Esophagus muscularis mucosa (tissue), 4 donors: ENCODE measurements at regions not wholly inside any gene's neighbourhood (a gene's known extent, or its start where the extent isn't known, plus 50 kb on each side); places are given as distances from the start of the nearest gene placed in this dataset.

Source experiments
- CTCF ChIP-seq, 3 experiments: fragments of 200-600 bp in 2 of 3; fragments of 450-650 bp in 1 of 3; sonication (generic) in 2 of 3; IDR thresholded peaks; one replicate each; pipeline ENCODE4 v1.5.1; 2017 to 2019; ENCODE audit warnings: antibody characterized with exemption in 3 of 3, mild to moderate bottlenecking in 2 of 3, moderate library complexity in 1 of 3
- EP300 ChIP-seq: sonication (generic); formaldehyde crosslinking; IDR thresholded peaks from one replicate; pipeline ENCODE4 v1.6.1; 2017; ENCODE audit warnings: antibody characterized with exemption
- POLR2A ChIP-seq: fragments of 450-650 bp; IDR thresholded peaks from one replicate; pipeline ENCODE4 v1.6.1; 2017; ENCODE audit warnings: antibody characterized with exemption, moderate library complexity, mild to moderate bottlenecking, low read depth
- POLR2AphosphoS5 ChIP-seq, 2 donors: sonication (generic); formaldehyde crosslinking; IDR thresholded peaks; one replicate each; pipeline ENCODE4 v1.6.1; 2017; ENCODE audit warnings: antibody characterized with exemption in 2 of 2

- TF ChIP-seq CTCF (IDR thresholded peaks at IDR 0.05) (no peak), POLR2A (no peak), POLR2AphosphoS5 (IDR thresholded peaks at IDR 0.05) (no peak), EP300 (no peak)
Measured at GRCh38 chr10:128462844-128463243, 336.6 kb upstream of the MKI67 start.
